Sigmoid colon (tissue), 6 donors: ENCODE measurements at regions not wholly inside any gene's neighbourhood (a gene's known extent, or its start where the extent isn't known, plus 50 kb on each side); places are given as distances from the start of the nearest gene placed in this dataset.
A peak's percentile ranks its signal among the peaks of the same experiment; 100 is the strongest.

Experiments
- DNase-seq: peaks from one replicate; pipeline ENCODE4 v3.0.0-alpha.2; 2019
- H3K27ac ChIP-seq, 4 donors: fragments of 200-600 bp; sonication (generic); one replicate each; pipeline ENCODE4 v1.5.1; 2016 to 2019; ENCODE audit warnings: mild to moderate bottlenecking in 1 of 4
- H3K27me3 ChIP-seq, 3 donors: fragments of 200-600 bp; sonication (generic); one replicate each; pipeline ENCODE4 v1.5.1; 2019; ENCODE audit warnings: mild to moderate bottlenecking in 1 of 3
- H3K36me3 ChIP-seq, 4 donors: fragments of 200-600 bp; sonication (generic); one replicate each; pipeline ENCODE4 v1.5.1; 2016 to 2019
- H3K4me1 ChIP-seq, 4 donors: fragments of 200-600 bp; sonication (generic); one replicate each; pipeline ENCODE4 v1.5.1; 2017 to 2019
- H3K4me3 ChIP-seq, 4 donors: fragments of 200-600 bp; sonication (generic); one replicate each; pipeline ENCODE4 v1.5.1; 2017 to 2019; ENCODE audit warnings: mild to moderate bottlenecking in 2 of 4, moderate library complexity in 1 of 4
- H3K9me3 ChIP-seq, 4 donors: fragments of 200-600 bp in 3 of 4; sonication (generic) in 3 of 4; one replicate each; pipeline versions ENCODE4 v1.5.1 to v1.6.1; 2013 to 2019
- CTCF ChIP-seq, 4 experiments: fragments of 450-650 bp in 3 of 4; fragments of 200-600 bp in 1 of 4; IDR thresholded peaks; one replicate each; pipeline ENCODE4 v1.5.1; 2016 to 2019; ENCODE audit warnings: antibody characterized with exemption in 4 of 4, mild to moderate bottlenecking in 3 of 4, moderate library complexity in 2 of 4
- EP300 ChIP-seq, 4 donors: sonication (generic); formaldehyde crosslinking; IDR thresholded peaks; one replicate each; pipeline ENCODE4 v1.6.1; 2017; ENCODE audit warnings: antibody characterized with exemption in 4 of 4
- POLR2A ChIP-seq, 2 donors: fragments of 450-650 bp; IDR thresholded peaks; one replicate each; pipeline ENCODE4 v1.6.1; 2016; ENCODE audit warnings: antibody characterized with exemption in 2 of 2, mild to moderate bottlenecking in 2 of 2, moderate library complexity in 2 of 2
- POLR2AphosphoS5 ChIP-seq, 4 donors: sonication (generic); formaldehyde crosslinking; IDR thresholded peaks; one replicate each; pipeline ENCODE4 v1.6.1; 2017; ENCODE audit warnings: antibody characterized with exemption in 4 of 4
- WGBS, 2 donors: extraction: QIAGEN DNeasy Blood & Tissue Kit; methylation state at CpG; one replicate each; pipeline ENCODE4 v1.1.7; 2013; 5-methylcytosine and 5-hydroxymethylcytosine counted together
- intact Hi-C: fragments of 100-400 bp; cut with DNase I; formaldehyde crosslinking; loops from one replicate; pipeline ENCODE4 v1.15.1; 2023
- donor health status: healthy with polysubstance abuse.
- donor health status: healthy.

- H3K27ac ChIP-seq: no peak overlapping the region
- TF ChIP-seq POLR2A (IDR thresholded peaks at IDR 0.05) (no peak), CTCF (IDR thresholded peaks at IDR 0.05) (no peak), EP300 (IDR thresholded peaks at IDR 0.05) (no peak), POLR2AphosphoS5 (IDR thresholded peaks at IDR 0.05) (no peak)
- no peaks in the 10 kb centered on the region for H3K27me3 ChIP-seq
- no peaks in the 10 kb centered on the region for H3K4me1 ChIP-seq
- no peaks in the 10 kb centered on the region for H3K36me3 ChIP-seq
- intact Hi-C loops: no loop called here
- 86 to 91% methylated on average over 5 of the region's 5 CpGs for WGBS, 2 donors
- DNase-seq: peak; percentile 39
- no peak overlapping the region for H3K4me3 ChIP-seq
- H3K9me3 ChIP-seq: peaks cover 0 to 8% (median 0%) of the 10 kb centered on the region in 4 donors
These were observed 77.4 kb upstream of the SHANK2 start for GRCh38 chr11:71329786-71330185.

GRCh38 chr11:71329165-71329510 lies 76.8 kb upstream of the SHANK2 start:
- intact Hi-C loops: no loop called here

GRCh38 chr11:71327156-71328085 lies 75.0 kb upstream of the SHANK2 start:
- Histone ChIP-seq H3K36me3 (no peaks in the 10 kb centered on the region), H3K27ac (no peak overlapping the region), H3K4me1 (no peaks in the 10 kb centered on the region), H3K27me3 (no peaks in the 10 kb centered on the region), H3K9me3 (no peaks in the 10 kb centered on the region), H3K4me3 (no peak overlapping the region)
- intact Hi-C loops: no loop called here
- 89 to 90% methylated on average over 20 of the region's 20 CpGs for WGBS, 2 donors
- TF ChIP-seq EP300 (IDR thresholded peaks at IDR 0.05) (no peak), POLR2A (IDR thresholded peaks at IDR 0.05) (no peak), CTCF (IDR thresholded peaks at IDR 0.05) (no peak), POLR2AphosphoS5 (IDR thresholded peaks at IDR 0.05) (no peak)
- DNase-seq: peak; percentile 42

More at GRCh38 chr11:71329165-71329510, 76.8 kb upstream of the SHANK2 start:
- Histone ChIP-seq H3K4me3 (no peak overlapping the region), H3K27ac (no peak overlapping the region), H3K4me1 (no peaks in the 10 kb centered on the region), H3K36me3 (no peaks in the 10 kb centered on the region), H3K9me3 (peaks cover 0 to 8% (median 0%) of the 10 kb centered on the region in 4 donors), H3K27me3 (no peaks in the 10 kb centered on the region)
- peak; percentile 13 for DNase-seq
- TF ChIP-seq POLR2AphosphoS5 (IDR thresholded peaks at IDR 0.05): no peak
- TF ChIP-seq EP300 (IDR thresholded peaks at IDR 0.05): no peak
- TF ChIP-seq POLR2A (IDR thresholded peaks at IDR 0.05): no peak
- no peak for TF ChIP-seq CTCF (IDR thresholded peaks at IDR 0.05)
- WGBS, 2 donors: 71 to 86% methylated on average over 3 of the region's 3 CpGs

- Histone ChIP-seq H3K4me3 (no peak overlapping the region), H3K9me3 (no peaks in the 10 kb centered on the region), H3K27ac (no peak overlapping the region), H3K27me3 (no peaks in the 10 kb centered on the region), H3K36me3 (no peaks in the 10 kb centered on the region), H3K4me1 (no peaks in the 10 kb centered on the region)
- intact Hi-C loops: no loop called here
- peak; percentile 48 for DNase-seq
- 76 to 86% methylated on average over 10 of the region's 10 CpGs for WGBS, 2 donors
- TF ChIP-seq POLR2A (IDR thresholded peaks at IDR 0.05): no peak
- TF ChIP-seq CTCF (IDR thresholded peaks at IDR 0.05): no peak
- no peak for TF ChIP-seq EP300 (IDR thresholded peaks at IDR 0.05)
These were observed 74.1 kb upstream of the SHANK2 start for GRCh38 chr11:71326328-71326940.
